HEK293 (cell line): ENCODE measurements at regions not wholly inside any gene's neighbourhood (a gene's known extent, or its start where the extent isn't known, plus 50 kb on each side); places are given as distances from the start of the nearest gene placed in this dataset.

Experiments used
- CTCF ChIA-PET: fragments of 350-600 bp; formaldehyde crosslinking; extraction: SDS; loops from one replicate; lab custom pipeline; 2021; ENCODE audit warnings: antibody characterized with exemption; lab: Yijun Ruan, JAX
- POLR2A ChIA-PET: fragments of 300-600 bp; formaldehyde crosslinking; extraction: SDS; loops from one replicate; lab custom pipeline; 2020; ENCODE audit warnings: antibody characterized with exemption, inconsistent platforms; lab: Yijun Ruan, JAX
- H3K27ac ChIP-seq: fragments of 200-500 bp; sonication (Bioruptor generic); 2 replicates; pipeline ENCODE4 v1.5.1; 2014; ENCODE audit warnings: low read depth, low read length, control low read depth, inconsistent platforms; ENCODE audit errors: extremely low read depth
- H3K36me3 ChIP-seq, 2 experiments: fragments of 200-500 bp in 1 of 2; sonication (Bioruptor generic) in 1 of 2; 1 replicate in 1 of 2; 2 replicates in 1 of 2; pipeline ENCODE4 v1.5.1; 2014 to 2017; ENCODE audit warnings: inconsistent platforms in 2 of 2, low read length in 2 of 2; ENCODE audit not compliant: control insufficient read depth in 2 of 2, insufficient read depth in 1 of 2
- H3K4me1 ChIP-seq: fragments of 200-500 bp; sonication (Bioruptor generic); 2 replicates; pipeline ENCODE4 v1.5.1; 2014; ENCODE audit warnings: mild to moderate bottlenecking, low read length, inconsistent platforms; ENCODE audit not compliant: control insufficient read depth, insufficient read depth
- H3K4me3 ChIP-seq: 2 replicates; pipeline ENCODE4 v1.5.1; 2011; ENCODE audit warnings: low read depth, mild to moderate bottlenecking, control low read depth, low read length, moderate library complexity
- H3K9me3 ChIP-seq: fragments of 200-500 bp; sonication (Bioruptor generic); 2 replicates; pipeline ENCODE4 v1.5.1; 2014; ENCODE audit warnings: low read depth, low read length, inconsistent platforms; ENCODE audit not compliant: control insufficient read depth, insufficient read depth
- BCL11A ChIP-seq: fragments of 450-650 bp; formaldehyde crosslinking; IDR thresholded peaks from 2 replicates; pipeline ENCODE4 v1.5.1; 2016; ENCODE audit warnings: low read depth, missing biosample characterization, missing genetic modification characterization
- SP7 ChIP-seq: fragments of 450-650 bp; formaldehyde crosslinking; IDR thresholded peaks from 2 replicates; pipeline ENCODE4 v1.5.1; 2016; ENCODE audit warnings: missing biosample characterization, missing genetic modification characterization
- WT1 ChIP-seq: fragments of 450-650 bp; formaldehyde crosslinking; IDR thresholded peaks from 2 replicates; pipeline ENCODE4 v1.5.1; 2016; ENCODE audit warnings: missing biosample characterization, missing genetic modification characterization
- ZNF202 ChIP-seq: fragments of 450-650 bp; formaldehyde crosslinking; IDR thresholded peaks from 2 replicates; pipeline ENCODE4 v1.5.1; 2016; ENCODE audit warnings: missing biosample characterization, missing genetic modification characterization, borderline replicate concordance
- ZNF214 ChIP-seq: fragments of 450-650 bp; formaldehyde crosslinking; IDR thresholded peaks from 2 replicates; pipeline ENCODE4 v1.5.1; 2017; ENCODE audit warnings: missing biosample characterization, mild to moderate bottlenecking, missing genetic modification characterization, borderline replicate concordance
- ZNF239 ChIP-seq: fragments of 450-650 bp; formaldehyde crosslinking; IDR thresholded peaks from 2 replicates; pipeline ENCODE4 v1.5.1; 2016; ENCODE audit warnings: missing biosample characterization, missing genetic modification characterization
- ZNF302 ChIP-seq: fragments of 450-650 bp; formaldehyde crosslinking; IDR thresholded peaks from 2 replicates; pipeline ENCODE4 v1.5.1; 2016; ENCODE audit warnings: missing biosample characterization, missing genetic modification characterization, low read depth
- ZNF624 ChIP-seq: fragments of 450-650 bp; formaldehyde crosslinking; IDR thresholded peaks from 2 replicates; pipeline ENCODE4 v1.5.1; 2017; ENCODE audit warnings: missing biosample characterization, missing genetic modification characterization
- ZNF654 ChIP-seq: fragments of 450-650 bp; formaldehyde crosslinking; IDR thresholded peaks from 2 replicates; pipeline ENCODE4 v1.5.1; 2016; ENCODE audit warnings: low read depth, missing biosample characterization, missing genetic modification characterization
- ZNF677 ChIP-seq: fragments of 450-650 bp; IDR thresholded peaks from 2 replicates; pipeline ENCODE4 v1.5.0; 2018; ENCODE audit warnings: missing biosample characterization, mild to moderate bottlenecking, missing genetic modification characterization, moderate library complexity
- ZNF768 ChIP-seq: fragments of 450-650 bp; formaldehyde crosslinking; IDR thresholded peaks from 2 replicates; pipeline ENCODE4 v1.5.1; 2018; ENCODE audit warnings: missing biosample characterization, mild to moderate bottlenecking, missing genetic modification characterization
- ZNF785 ChIP-seq: fragments of 450-650 bp; formaldehyde crosslinking; IDR thresholded peaks from 2 replicates; pipeline ENCODE4 v1.5.1; 2016; ENCODE audit warnings: missing biosample characterization, missing genetic modification characterization
- TF ChIP-seq, protein P1 (sequence below): fragments of 450-650 bp; IDR thresholded peaks from 2 replicates; pipeline ENCODE4 v1.5.1; 2018; ENCODE audit warnings: missing biosample characterization, mild to moderate bottlenecking, missing genetic modification characterization
- TF ChIP-seq, protein P2 (sequence below): fragments of 450-650 bp; formaldehyde crosslinking; IDR thresholded peaks from 2 replicates; pipeline ENCODE4 v1.5.1; 2016; ENCODE audit warnings: missing biosample characterization, missing genetic modification characterization
- TF ChIP-seq, protein P3 (sequence below): fragments of 450-650 bp; IDR thresholded peaks from 2 replicates; pipeline ENCODE4 v1.5.1; 2018; ENCODE audit warnings: missing biosample characterization, missing genetic modification characterization
- TF ChIP-seq, protein P4 (sequence below): fragments of 450-650 bp; formaldehyde crosslinking; IDR thresholded peaks from 2 replicates; pipeline ENCODE4 v1.5.1; 2016; ENCODE audit warnings: missing biosample characterization, missing genetic modification characterization
- TF ChIP-seq, protein P5 (sequence below): fragments of 450-650 bp; formaldehyde crosslinking; IDR thresholded peaks from 2 replicates; pipeline ENCODE4 v1.5.1; 2016; ENCODE audit warnings: missing biosample characterization, missing genetic modification characterization
- TF ChIP-seq, protein P6 (sequence below): fragments of 450-650 bp; formaldehyde crosslinking; conservative IDR thresholded peaks from 2 replicates; pipeline ENCODE4 v1.5.1; 2016; ENCODE audit warnings: low read depth, missing biosample characterization, missing genetic modification characterization
- TF ChIP-seq, protein P7 (sequence below): fragments of 450-650 bp; formaldehyde crosslinking; IDR thresholded peaks from 2 replicates; pipeline ENCODE4 v1.5.0; 2017; ENCODE audit warnings: missing biosample characterization, missing genetic modification characterization, borderline replicate concordance

DNA sequence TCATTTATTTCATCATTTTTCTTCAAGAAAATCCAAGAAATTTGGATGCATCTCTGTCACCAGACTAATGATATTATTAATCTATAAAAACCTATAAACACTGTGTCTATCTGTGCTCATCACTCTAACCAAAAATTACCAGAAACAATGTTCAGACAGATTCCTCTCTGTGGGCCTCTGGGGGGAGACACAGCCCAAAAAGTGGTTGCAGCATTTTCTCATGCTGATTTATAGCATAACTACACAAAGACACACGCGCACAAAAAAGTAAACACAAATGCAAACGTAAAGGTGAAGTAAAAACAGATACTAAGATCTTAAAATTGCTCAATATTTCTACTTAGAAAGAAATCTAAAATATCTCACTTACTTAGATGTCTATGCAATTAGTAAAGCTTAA is 976.0 kb downstream of the GBE1 start:
- CTCF ChIA-PET: no interaction called here

DNA sequence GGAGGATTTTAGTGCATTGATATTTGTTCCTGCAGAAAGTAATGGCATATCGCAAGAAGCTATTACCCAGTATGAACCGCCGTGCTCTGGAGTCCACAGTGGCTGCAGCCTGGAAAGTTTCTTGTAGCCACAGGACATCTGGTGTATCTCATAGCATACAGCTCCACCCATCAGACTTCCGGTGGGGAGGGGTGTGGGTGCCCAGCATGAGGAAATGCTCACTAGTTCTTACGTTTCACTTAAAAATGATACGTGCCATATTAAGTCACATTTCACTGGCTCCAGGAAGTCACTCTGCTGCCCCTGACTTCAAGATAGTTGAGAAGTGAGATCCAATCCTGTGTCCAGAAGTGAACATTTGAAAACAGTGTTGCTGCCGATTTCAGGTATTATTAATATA is 990.4 kb downstream of the GBE1 start:
- CTCF ChIA-PET: no interaction called here
- H3K4me3 ChIP-seq: no peak overlapping the region
- no peak for TF ChIP-seq ZNF239 (tag by site-specific recombination)
- TF ChIP-seq, protein P1, sequence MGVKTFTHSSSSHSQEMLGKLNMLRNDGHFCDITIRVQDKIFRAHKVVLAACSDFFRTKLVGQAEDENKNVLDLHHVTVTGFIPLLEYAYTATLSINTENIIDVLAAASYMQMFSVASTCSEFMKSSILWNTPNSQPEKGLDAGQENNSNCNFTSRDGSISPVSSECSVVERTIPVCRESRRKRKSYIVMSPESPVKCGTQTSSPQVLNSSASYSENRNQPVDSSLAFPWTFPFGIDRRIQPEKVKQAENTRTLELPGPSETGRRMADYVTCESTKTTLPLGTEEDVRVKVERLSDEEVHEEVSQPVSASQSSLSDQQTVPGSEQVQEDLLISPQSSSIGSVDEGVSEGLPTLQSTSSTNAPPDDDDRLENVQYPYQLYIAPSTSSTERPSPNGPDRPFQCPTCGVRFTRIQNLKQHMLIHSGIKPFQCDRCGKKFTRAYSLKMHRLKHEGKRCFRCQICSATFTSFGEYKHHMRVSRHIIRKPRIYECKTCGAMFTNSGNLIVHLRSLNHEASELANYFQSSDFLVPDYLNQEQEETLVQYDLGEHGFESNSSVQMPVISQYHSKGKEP (tag by site-specific recombination): no peak
- TF ChIP-seq, protein P2, sequence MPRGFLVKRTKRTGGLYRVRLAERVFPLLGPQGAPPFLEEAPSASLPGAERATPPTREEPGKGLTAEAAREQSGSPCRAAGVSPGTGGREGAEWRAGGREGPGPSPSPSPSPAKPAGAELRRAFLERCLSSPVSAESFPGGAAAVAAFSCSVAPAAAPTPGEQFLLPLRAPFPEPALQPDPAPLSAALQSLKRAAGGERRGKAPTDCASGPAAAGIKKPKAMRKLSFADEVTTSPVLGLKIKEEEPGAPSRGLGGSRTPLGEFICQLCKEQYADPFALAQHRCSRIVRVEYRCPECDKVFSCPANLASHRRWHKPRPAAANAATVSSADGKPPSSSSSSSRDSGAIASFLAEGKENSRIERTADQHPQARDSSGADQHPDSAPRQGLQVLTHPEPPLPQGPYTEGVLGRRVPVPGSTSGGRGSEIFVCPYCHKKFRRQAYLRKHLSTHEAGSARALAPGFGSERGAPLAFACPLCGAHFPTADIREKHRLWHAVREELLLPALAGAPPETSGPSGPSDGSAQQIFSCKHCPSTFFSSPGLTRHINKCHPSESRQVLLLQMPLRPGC (tag by site-specific recombination): no peak
- TF ChIP-seq, protein P3, sequence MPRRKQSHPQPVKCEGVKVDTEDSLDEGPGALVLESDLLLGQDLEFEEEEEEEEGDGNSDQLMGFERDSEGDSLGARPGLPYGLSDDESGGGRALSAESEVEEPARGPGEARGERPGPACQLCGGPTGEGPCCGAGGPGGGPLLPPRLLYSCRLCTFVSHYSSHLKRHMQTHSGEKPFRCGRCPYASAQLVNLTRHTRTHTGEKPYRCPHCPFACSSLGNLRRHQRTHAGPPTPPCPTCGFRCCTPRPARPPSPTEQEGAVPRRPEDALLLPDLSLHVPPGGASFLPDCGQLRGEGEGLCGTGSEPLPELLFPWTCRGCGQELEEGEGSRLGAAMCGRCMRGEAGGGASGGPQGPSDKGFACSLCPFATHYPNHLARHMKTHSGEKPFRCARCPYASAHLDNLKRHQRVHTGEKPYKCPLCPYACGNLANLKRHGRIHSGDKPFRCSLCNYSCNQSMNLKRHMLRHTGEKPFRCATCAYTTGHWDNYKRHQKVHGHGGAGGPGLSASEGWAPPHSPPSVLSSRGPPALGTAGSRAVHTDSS (tag by site-specific recombination): no peak
- TF ChIP-seq SP7 (tag by site-specific recombination): no peak
- TF ChIP-seq WT1 (tag by site-specific recombination): no peak
- TF ChIP-seq ZNF624: no peak
- TF ChIP-seq, protein P4, sequence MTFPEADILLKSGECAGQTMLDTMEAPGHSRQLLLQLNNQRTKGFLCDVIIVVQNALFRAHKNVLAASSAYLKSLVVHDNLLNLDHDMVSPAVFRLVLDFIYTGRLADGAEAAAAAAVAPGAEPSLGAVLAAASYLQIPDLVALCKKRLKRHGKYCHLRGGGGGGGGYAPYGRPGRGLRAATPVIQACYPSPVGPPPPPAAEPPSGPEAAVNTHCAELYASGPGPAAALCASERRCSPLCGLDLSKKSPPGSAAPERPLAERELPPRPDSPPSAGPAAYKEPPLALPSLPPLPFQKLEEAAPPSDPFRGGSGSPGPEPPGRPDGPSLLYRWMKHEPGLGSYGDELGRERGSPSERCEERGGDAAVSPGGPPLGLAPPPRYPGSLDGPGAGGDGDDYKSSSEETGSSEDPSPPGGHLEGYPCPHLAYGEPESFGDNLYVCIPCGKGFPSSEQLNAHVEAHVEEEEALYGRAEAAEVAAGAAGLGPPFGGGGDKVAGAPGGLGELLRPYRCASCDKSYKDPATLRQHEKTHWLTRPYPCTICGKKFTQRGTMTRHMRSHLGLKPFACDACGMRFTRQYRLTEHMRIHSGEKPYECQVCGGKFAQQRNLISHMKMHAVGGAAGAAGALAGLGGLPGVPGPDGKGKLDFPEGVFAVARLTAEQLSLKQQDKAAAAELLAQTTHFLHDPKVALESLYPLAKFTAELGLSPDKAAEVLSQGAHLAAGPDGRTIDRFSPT (tag by site-specific recombination): no peak
- no peak for TF ChIP-seq ZNF785
- TF ChIP-seq ZNF302: no peak
- TF ChIP-seq, protein P5, sequence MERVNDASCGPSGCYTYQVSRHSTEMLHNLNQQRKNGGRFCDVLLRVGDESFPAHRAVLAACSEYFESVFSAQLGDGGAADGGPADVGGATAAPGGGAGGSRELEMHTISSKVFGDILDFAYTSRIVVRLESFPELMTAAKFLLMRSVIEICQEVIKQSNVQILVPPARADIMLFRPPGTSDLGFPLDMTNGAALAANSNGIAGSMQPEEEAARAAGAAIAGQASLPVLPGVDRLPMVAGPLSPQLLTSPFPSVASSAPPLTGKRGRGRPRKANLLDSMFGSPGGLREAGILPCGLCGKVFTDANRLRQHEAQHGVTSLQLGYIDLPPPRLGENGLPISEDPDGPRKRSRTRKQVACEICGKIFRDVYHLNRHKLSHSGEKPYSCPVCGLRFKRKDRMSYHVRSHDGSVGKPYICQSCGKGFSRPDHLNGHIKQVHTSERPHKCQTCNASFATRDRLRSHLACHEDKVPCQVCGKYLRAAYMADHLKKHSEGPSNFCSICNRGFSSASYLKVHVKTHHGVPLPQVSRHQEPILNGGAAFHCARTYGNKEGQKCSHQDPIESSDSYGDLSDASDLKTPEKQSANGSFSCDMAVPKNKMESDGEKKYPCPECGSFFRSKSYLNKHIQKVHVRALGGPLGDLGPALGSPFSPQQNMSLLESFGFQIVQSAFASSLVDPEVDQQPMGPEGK (tag by site-specific recombination): no peak
- no peak for TF ChIP-seq ZNF214 (tag by site-specific recombination)
- no peak for TF ChIP-seq ZNF202 (tag by site-specific recombination)
- TF ChIP-seq BCL11A (tag by site-specific recombination): no peak
- TF ChIP-seq, protein P6, sequence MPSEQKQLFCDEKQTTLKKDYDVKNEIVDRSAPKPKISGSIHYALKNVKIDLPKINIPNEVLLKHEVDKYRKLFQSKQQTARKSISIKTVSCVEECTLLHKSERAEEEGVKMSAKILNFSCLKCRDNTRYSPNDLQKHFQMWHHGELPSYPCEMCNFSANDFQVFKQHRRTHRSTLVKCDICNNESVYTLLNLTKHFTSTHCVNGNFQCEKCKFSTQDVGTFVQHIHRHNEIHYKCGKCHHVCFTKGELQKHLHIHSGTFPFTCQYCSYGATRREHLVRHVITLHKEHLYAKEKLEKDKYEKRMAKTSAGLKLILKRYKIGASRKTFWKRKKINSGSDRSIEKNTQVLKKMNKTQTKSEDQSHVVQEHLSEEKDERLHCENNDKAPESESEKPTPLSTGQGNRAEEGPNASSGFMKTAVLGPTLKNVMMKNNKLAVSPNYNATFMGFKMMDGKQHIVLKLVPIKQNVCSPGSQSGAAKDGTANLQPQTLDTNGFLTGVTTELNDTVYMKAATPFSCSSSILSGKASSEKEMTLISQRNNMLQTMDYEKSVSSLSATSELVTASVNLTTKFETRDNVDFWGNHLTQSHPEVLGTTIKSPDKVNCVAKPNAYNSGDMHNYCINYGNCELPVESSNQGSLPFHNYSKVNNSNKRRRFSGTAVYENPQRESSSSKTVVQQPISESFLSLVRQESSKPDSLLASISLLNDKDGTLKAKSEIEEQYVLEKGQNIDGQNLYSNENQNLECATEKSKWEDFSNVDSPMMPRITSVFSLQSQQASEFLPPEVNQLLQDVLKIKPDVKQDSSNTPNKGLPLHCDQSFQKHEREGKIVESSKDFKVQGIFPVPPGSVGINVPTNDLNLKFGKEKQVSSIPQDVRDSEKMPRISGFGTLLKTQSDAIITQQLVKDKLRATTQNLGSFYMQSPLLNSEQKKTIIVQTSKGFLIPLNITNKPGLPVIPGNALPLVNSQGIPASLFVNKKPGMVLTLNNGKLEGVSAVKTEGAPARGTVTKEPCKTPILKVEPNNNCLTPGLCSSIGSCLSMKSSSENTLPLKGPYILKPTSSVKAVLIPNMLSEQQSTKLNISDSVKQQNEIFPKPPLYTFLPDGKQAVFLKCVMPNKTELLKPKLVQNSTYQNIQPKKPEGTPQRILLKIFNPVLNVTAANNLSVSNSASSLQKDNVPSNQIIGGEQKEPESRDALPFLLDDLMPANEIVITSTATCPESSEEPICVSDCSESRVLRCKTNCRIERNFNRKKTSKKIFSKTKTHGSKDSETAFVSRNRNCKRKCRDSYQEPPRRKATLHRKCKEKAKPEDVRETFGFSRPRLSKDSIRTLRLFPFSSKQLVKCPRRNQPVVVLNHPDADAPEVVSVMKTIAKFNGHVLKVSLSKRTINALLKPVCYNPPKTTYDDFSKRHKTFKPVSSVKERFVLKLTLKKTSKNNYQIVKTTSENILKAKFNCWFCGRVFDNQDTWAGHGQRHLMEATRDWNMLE (tag by site-specific recombination): no peak
- no peak for TF ChIP-seq ZNF677 (tag by site-specific recombination)
- TF ChIP-seq, protein P7, sequence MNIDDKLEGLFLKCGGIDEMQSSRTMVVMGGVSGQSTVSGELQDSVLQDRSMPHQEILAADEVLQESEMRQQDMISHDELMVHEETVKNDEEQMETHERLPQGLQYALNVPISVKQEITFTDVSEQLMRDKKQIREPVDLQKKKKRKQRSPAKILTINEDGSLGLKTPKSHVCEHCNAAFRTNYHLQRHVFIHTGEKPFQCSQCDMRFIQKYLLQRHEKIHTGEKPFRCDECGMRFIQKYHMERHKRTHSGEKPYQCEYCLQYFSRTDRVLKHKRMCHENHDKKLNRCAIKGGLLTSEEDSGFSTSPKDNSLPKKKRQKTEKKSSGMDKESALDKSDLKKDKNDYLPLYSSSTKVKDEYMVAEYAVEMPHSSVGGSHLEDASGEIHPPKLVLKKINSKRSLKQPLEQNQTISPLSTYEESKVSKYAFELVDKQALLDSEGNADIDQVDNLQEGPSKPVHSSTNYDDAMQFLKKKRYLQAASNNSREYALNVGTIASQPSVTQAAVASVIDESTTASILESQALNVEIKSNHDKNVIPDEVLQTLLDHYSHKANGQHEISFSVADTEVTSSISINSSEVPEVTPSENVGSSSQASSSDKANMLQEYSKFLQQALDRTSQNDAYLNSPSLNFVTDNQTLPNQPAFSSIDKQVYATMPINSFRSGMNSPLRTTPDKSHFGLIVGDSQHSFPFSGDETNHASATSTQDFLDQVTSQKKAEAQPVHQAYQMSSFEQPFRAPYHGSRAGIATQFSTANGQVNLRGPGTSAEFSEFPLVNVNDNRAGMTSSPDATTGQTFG (tag by site-specific recombination): no peak

More for the DNA sequence above, 976.0 kb downstream of the GBE1 start:
- Histone ChIP-seq H3K27ac (no peak overlapping the region), H3K9me3 (no peaks in the 10 kb centered on the region), H3K36me3 (no peaks in the 10 kb centered on the region), H3K4me3 (no peak overlapping the region), H3K4me1 (no peaks in the 10 kb centered on the region)
- peak; percentile 15; the same call in 1 of the 2 replicates for TF ChIP-seq ZNF654 (tag by site-specific recombination)
- TF ChIP-seq ZNF768 (tag by site-specific recombination): no peak
- POLR2A ChIA-PET: no interaction called here

More for the DNA sequence above, 990.4 kb downstream of the GBE1 start:
- H3K9me3 ChIP-seq: no peaks in the 10 kb centered on the region
- POLR2A ChIA-PET: no interaction called here
- H3K27ac ChIP-seq: no peak overlapping the region
- no peaks in the 10 kb centered on the region for H3K4me1 ChIP-seq
- no peaks in the 10 kb centered on the region for H3K36me3 ChIP-seq
